ENCODE measurements at regions not wholly inside any gene's neighbourhood (a gene's known extent, or its start where the extent isn't known, plus 50 kb on each side); places are given as distances from the start of the nearest gene placed in this dataset.

GRCh38 chr18:23353459-23353858 lies 99.6 kb upstream of the RIOK3 start:
- H3K4me1 Mint-ChIP-seq = peaks cover 16 to 20% of the 10 kb centered on the region in 2 experiments
- DNase-seq = no peak
- H3K36me3 Mint-ChIP-seq (ENCODE audit: insufficient read depth in 1 of 3, low read depth in 3 of 3) = peaks cover 0 to 12% (median 12%) of the 10 kb centered on the region in 3 experiments; a peak in 6 of 7 replicates
- no peak overlapping the region for H3K27ac ChIP-seq (ENCODE audit: insufficient read length, low read depth, low read length)
- no peak overlapping the region for H3K4ac ChIP-seq (ENCODE audit: low read depth, low read length)
- H2BK20ac ChIP-seq (ENCODE audit: low read depth, low read length, poor library complexity, severe bottlenecking) = no peak overlapping the region
- no peak overlapping the region for H3K56ac ChIP-seq (ENCODE audit: insufficient read length, low read depth, low read length)
- no peaks in the 10 kb centered on the region for H3K79me2 ChIP-seq (ENCODE audit: insufficient read depth, low read length)
- H3K18ac ChIP-seq (ENCODE audit: insufficient read length, low read depth, low read length) = no peak overlapping the region
- no peak overlapping the region for H3K14ac ChIP-seq (ENCODE audit: insufficient read depth, low read length)
- TF ChIP-seq CTCF (conservative IDR thresholded peaks at IDR 0.05) = no peak
- no CpG with 5 or more reads among the region's 3 CpGs for WGBS (ENCODE audit: extremely low coverage, insufficient read length, low lambda C conversion rate)
- no peak overlapping the region for H3K23ac ChIP-seq (ENCODE audit: insufficient read length, low read depth, low read length)
- H4K20me1 ChIP-seq (ENCODE audit: control insufficient read depth, insufficient read depth, insufficient read length) = no peaks in the 10 kb centered on the region
- no peaks in the 10 kb centered on the region for H3K27me3 ChIP-seq (ENCODE audit: insufficient read depth, low read length)
- peak overlapping the region in 1 of 3 experiments; percentile 42; a peak in 3 of 7 replicates for H3K27ac Mint-ChIP-seq
- H3K27me3 Mint-ChIP-seq (ENCODE audit: low read depth) = no peaks in the 10 kb centered on the region
- H2BK5ac ChIP-seq (ENCODE audit: insufficient read length, low read length) = no peak overlapping the region
- no peak overlapping the region for H4K91ac ChIP-seq (ENCODE audit: insufficient read length, low read depth, low read length)
- H3K9me3 Mint-ChIP-seq = no peaks in the 10 kb centered on the region
- H3K4me2 ChIP-seq (ENCODE audit: insufficient read depth, insufficient read length, low read length) = no peak overlapping the region
- no peak overlapping the region for H2AK5ac ChIP-seq (ENCODE audit: insufficient read length, low read length)
- H3T11ph ChIP-seq (ENCODE audit: low read length) = no peak overlapping the region
- no peak overlapping the region for H2BK12ac ChIP-seq (ENCODE audit: insufficient read length, low read depth, low read length)
- no peak overlapping the region for H4K5ac ChIP-seq (ENCODE audit: insufficient read length, low read depth, low read length)
- no peak overlapping the region for H2BK120ac ChIP-seq (ENCODE audit: low read depth, low read length, poor library complexity, severe bottlenecking)
- H3K4me1 ChIP-seq (ENCODE audit: insufficient read depth, low read length) = no peaks in the 10 kb centered on the region
- no peaks in the 10 kb centered on the region for H3K79me1 ChIP-seq (ENCODE audit: insufficient read depth, low read depth, low read length, poor library complexity, severe bottlenecking)
- no peak overlapping the region for H4K8ac ChIP-seq (replicated peaks; ENCODE audit: insufficient read length, low read depth, low read length)
- no peak overlapping the region for H3K9ac ChIP-seq (ENCODE audit: extremely low read depth, insufficient read length, low read length)
- H2AFZ ChIP-seq (ENCODE audit: low read length) = no peak overlapping the region
- no peaks in the 10 kb centered on the region for H3K9me3 ChIP-seq (ENCODE audit: control insufficient read depth, low read depth, low read length)
- no peaks in the 10 kb centered on the region for H3K23me2 ChIP-seq (ENCODE audit: insufficient read length, low read depth, low read length, poor library complexity, severe bottlenecking)
- no peak overlapping the region for H3K4me3 Mint-ChIP-seq
- H2BK15ac ChIP-seq (ENCODE audit: low read depth, low read length) = no peak overlapping the region
